ENCODE measurements at regions not wholly inside any gene's neighbourhood (a gene's known extent, or its start where the extent isn't known, plus 50 kb on each side); places are given as distances from the start of the nearest gene placed in this dataset.
"Not testable (repeated sequence)": the region's sequence is repeated elsewhere in the genome, so short reads cannot be mapped to it uniquely, and the experiment has no call there.

- no peak for TF ChIP-seq CTCF (IDR thresholded peaks at IDR 0.05; ENCODE audit: extremely low read depth, missing control alignments)
- DNase-seq (ENCODE audit: low spot score), result no peak
Observed at GRCh38 chr2:83795777-83796176, 663.3 kb downstream of the SUCLG1 start.

DNA sequence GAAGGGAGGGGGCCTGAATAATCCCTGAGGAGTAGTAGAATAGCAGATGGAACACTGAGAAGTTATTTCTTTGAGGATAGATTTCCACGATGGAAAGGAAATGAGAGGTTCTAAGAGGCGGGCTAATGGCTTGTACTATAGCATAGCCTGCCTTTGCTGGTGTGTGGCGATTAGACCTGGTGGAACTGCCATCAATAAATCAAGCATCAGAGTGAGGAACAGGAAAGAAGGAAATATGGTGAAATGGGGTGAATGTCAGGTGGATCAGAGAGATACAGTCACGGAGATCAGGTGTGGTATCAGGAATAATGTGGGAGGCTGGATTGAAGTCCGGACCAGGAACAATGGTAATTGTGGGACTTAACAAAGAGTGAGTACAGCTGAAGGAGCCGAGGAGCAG lies 668.6 kb downstream of the SUCLG1 start:
- not testable (repeated sequence) for DNase-seq (ENCODE audit: low spot score)

- not testable (repeated sequence) for DNase-seq (ENCODE audit: low spot score)
Observed at GRCh38 chr2:83789674-83790073, 669.4 kb downstream of the SUCLG1 start.

GRCh38 chr2:83788938-83789566 lies 670.0 kb downstream of the SUCLG1 start:
- not testable (repeated sequence) for DNase-seq (ENCODE audit: low spot score)

GRCh38 chr2:83787189-83787588 lies 671.9 kb downstream of the SUCLG1 start:
- no peak for DNase-seq (ENCODE audit: low spot score)
- TF ChIP-seq CTCF (IDR thresholded peaks at IDR 0.05; ENCODE audit: extremely low read depth, missing control alignments), result no peak

GRCh38 chr2:83786140-83786539 lies 672.9 kb downstream of the SUCLG1 start:
- no peak for TF ChIP-seq CTCF (IDR thresholded peaks at IDR 0.05; ENCODE audit: extremely low read depth, missing control alignments)
- DNase-seq (ENCODE audit: low spot score), result no peak

DNA sequence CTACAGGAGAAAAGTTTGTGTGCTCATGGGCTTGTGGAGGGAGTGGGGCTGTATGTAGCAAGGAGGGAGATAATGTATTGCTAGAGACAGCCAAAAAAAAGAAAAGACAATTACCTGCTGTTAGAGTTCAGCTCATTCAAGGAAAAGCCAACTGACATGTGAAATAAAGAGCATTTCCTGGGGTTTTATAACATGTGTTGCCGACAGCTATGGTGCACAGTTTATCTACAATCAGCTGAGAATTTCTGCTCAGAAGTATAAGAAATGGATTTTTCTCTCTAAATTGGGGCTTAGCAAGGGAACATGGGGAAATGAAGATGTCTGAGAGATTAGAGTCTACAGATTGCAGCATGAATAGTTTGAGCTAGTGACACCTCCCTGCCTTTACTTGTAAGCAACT lies 674.1 kb downstream of the SUCLG1 start:
- no peak for TF ChIP-seq CTCF (IDR thresholded peaks at IDR 0.05; ENCODE audit: extremely low read depth, missing control alignments)
- DNase-seq (ENCODE audit: low spot score), result no peak

GRCh38 chr2:83784315-83784714 lies 674.8 kb downstream of the SUCLG1 start:
- no peak for DNase-seq (ENCODE audit: low spot score)
- no peak for TF ChIP-seq CTCF (IDR thresholded peaks at IDR 0.05; ENCODE audit: extremely low read depth, missing control alignments)

GRCh38 chr2:83782122-83782521 lies 677.0 kb downstream of the SUCLG1 start:
- TF ChIP-seq CTCF (IDR thresholded peaks at IDR 0.05; ENCODE audit: extremely low read depth, missing control alignments), result no peak
- DNase-seq (ENCODE audit: low spot score), result no peak

All from GM20000 (cell line).